A673 (cell line): ENCODE measurements at regions not wholly inside any gene's neighbourhood (a gene's known extent, or its start where the extent isn't known, plus 50 kb on each side); places are given as distances from the start of the nearest gene placed in this dataset.

Source experiments
- BruUV-seq: library from RNA; stranded (reverse); fragments of 400-500 nt; replicated peaks from 2 replicates; lab custom pipeline; 2021; lab: Mats Ljungman, UMichigan
- CTCF ChIA-PET: fragments of 300-600 bp; sonication (Branson Sonifier 250); formaldehyde crosslinking; loops from one replicate; lab custom pipeline; 2022; ENCODE audit warnings: antibody characterized with exemption; lab: Charles Lee
- POLR2A ChIA-PET: fragments of 300-600 bp; sonication (Branson Sonifier 250); formaldehyde crosslinking; loops from one replicate; lab custom pipeline; 2022; ENCODE audit warnings: antibody characterized with exemption; ENCODE audit not compliant: low non-redundant PET; lab: Charles Lee
- DNase-seq: peaks from one replicate; pipeline ENCODE4 v3.0.0-alpha.2; 2015; ENCODE audit warnings: low spot score
- H3K27ac ChIP-seq: fragments of 200-600 bp; sonication (generic); 2 replicates; pipeline ENCODE4 v1.5.1; 2016; ENCODE audit warnings: mixed run types, low read depth, mild to moderate bottlenecking, mixed read lengths, antibody characterized with exemption, low read length; ENCODE audit not compliant: poor library complexity, severe bottlenecking
- H3K27me3 ChIP-seq: fragments of 200-600 bp; sonication (generic); replicated peaks from 2 replicates; pipeline ENCODE4 v1.6.1; 2017; ENCODE audit warnings: mixed run types, low read depth, mild to moderate bottlenecking, mixed read lengths, antibody characterized with exemption, low read length; ENCODE audit not compliant: insufficient read depth, poor library complexity
- H3K36me3 ChIP-seq: fragments of 200-600 bp; sonication (generic); 2 replicates; pipeline ENCODE4 v1.6.1; 2016; ENCODE audit warnings: mixed run types, mild to moderate bottlenecking, mixed read lengths, antibody characterized with exemption, low read length; ENCODE audit not compliant: insufficient read depth, poor library complexity, severe bottlenecking
- H3K4me1 ChIP-seq: fragments of 200-600 bp; sonication (generic); 2 replicates; pipeline ENCODE4 v1.6.1; 2017; ENCODE audit warnings: mixed run types, mild to moderate bottlenecking, mixed read lengths, antibody characterized with exemption, low read length; ENCODE audit not compliant: insufficient read depth, poor library complexity, severe bottlenecking
- H3K4me3 ChIP-seq: fragments of 200-600 bp; sonication (generic); 2 replicates; pipeline ENCODE4 v1.5.1; 2016; ENCODE audit warnings: low read depth, mixed run types, mild to moderate bottlenecking, mixed read lengths, low read length; ENCODE audit not compliant: poor library complexity, severe bottlenecking
- H3K9me3 ChIP-seq: fragments of 200-600 bp; sonication (generic); 2 replicates; pipeline ENCODE4 v1.6.1; 2016; ENCODE audit warnings: mixed run types, low read depth, mild to moderate bottlenecking, mixed read lengths, antibody characterized with exemption, low read length; ENCODE audit not compliant: poor library complexity, severe bottlenecking
- CTCF ChIP-seq: fragments of 300-800, 200-600 bp; sonication (generic); conservative IDR thresholded peaks from 2 replicates; pipeline ENCODE4 v1.5.1; 2017; ENCODE audit warnings: low read depth, mild to moderate bottlenecking, antibody characterized with exemption, low read length, moderate library complexity, mixed read lengths
- EZH2 ChIP-seq: fragments of 200-600 bp; sonication (generic); IDR thresholded peaks from 2 replicates; pipeline ENCODE4 v1.6.1; 2017; ENCODE audit warnings: borderline replicate concordance, low read depth, mild to moderate bottlenecking, mixed read lengths, antibody characterized with exemption, low read length; ENCODE audit not compliant: poor library complexity, severe bottlenecking
- intact Hi-C: fragments of 100-400 bp; cut with micrococcal nuclease; formaldehyde crosslinking; loops from one replicate; pipeline ENCODE4 v1.10.0; 2022; ENCODE audit not compliant: unreplicated experiment

GRCh38 chr9:103734471-103734870 is 359.6 kb upstream of the SMC2 start:
- CTCF ChIA-PET, result no interaction called here
- Histone ChIP-seq H3K27me3 (no peaks in the 10 kb centered on the region), H3K4me3 (no peak overlapping the region), H3K36me3 (no peaks in the 10 kb centered on the region), H3K27ac (no peak overlapping the region), H3K9me3 (peaks cover 12% of the 10 kb centered on the region), H3K4me1 (no peaks in the 10 kb centered on the region)
- intact Hi-C loops, result no loop called here
- DNase-seq, result no peak
- POLR2A ChIA-PET, result no interaction called here
- TF ChIP-seq CTCF (no peak), EZH2 (no peak)
- no TSS peak for BruUV-seq

GRCh38 chr9:103755441-103755840 is 338.7 kb upstream of the SMC2 start:
- CTCF ChIA-PET, result no interaction called here
- H3K9me3 ChIP-seq, result peaks cover 15% of the 10 kb centered on the region
- POLR2A ChIA-PET, result no interaction called here

GRCh38 chr9:103755986-103756385 is 338.1 kb upstream of the SMC2 start:
- Histone ChIP-seq H3K4me1 (no peaks in the 10 kb centered on the region), H3K4me3 (no peak overlapping the region), H3K27ac (no peak overlapping the region), H3K36me3 (no peaks in the 10 kb centered on the region), H3K9me3 (peaks cover 15% of the 10 kb centered on the region), H3K27me3 (no peaks in the 10 kb centered on the region)
- BruUV-seq, result no TSS peak
- CTCF ChIA-PET, result no interaction called here
- TF ChIP-seq CTCF (no peak), EZH2 (no peak)
- POLR2A ChIA-PET, result no interaction called here
- DNase-seq, result no peak
- intact Hi-C loops, result no loop called here

More at GRCh38 chr9:103755441-103755840, 338.7 kb upstream of the SMC2 start:
- no peaks in the 10 kb centered on the region for H3K4me1 ChIP-seq
- TF ChIP-seq CTCF (no peak), EZH2 (no peak)
- intact Hi-C loops, result no loop called here
- H3K27me3 ChIP-seq, result no peaks in the 10 kb centered on the region
- H3K36me3 ChIP-seq, result no peaks in the 10 kb centered on the region
- H3K4me3 ChIP-seq, result no peak overlapping the region
- DNase-seq, result no peak
- no peak overlapping the region for H3K27ac ChIP-seq
- BruUV-seq, result no TSS peak
